Amygdala (tissue), 56 donors: ENCODE measurements at regions not wholly inside any gene's neighbourhood (a gene's known extent, or its start where the extent isn't known, plus 50 kb on each side); places are given as distances from the start of the nearest gene placed in this dataset.

Source experiments
- DNase-seq, 56 donors: peaks; one replicate each; lab custom pipeline; 2025; lab: John Stamatoyannopoulos, UW

GRCh38 chr9:16153221-16153620 lies 600.4 kb downstream of the CCDC171 start:
- no peak for DNase-seq

GRCh38 chr9:16153741-16154140 lies 600.9 kb downstream of the CCDC171 start:
- no peak for DNase-seq

- DNase-seq = peak in 4 of 56 donors; percentile 8 to 25 (median 22)
Measured at GRCh38 chr9:16154521-16155078, 601.8 kb downstream of the CCDC171 start.

GRCh38 chr9:16155878-16156277 lies 603.0 kb downstream of the CCDC171 start:
- DNase-seq = no peak

GRCh38 chr9:16157216-16157615 lies 604.4 kb downstream of the CCDC171 start:
- DNase-seq = no peak

- no peak for DNase-seq
Measured at GRCh38 chr9:16157651-16158050, 604.8 kb downstream of the CCDC171 start.

- no peak for DNase-seq
Measured at GRCh38 chr9:16158093-16158492, 605.2 kb downstream of the CCDC171 start.

- no peak for DNase-seq
Measured at GRCh38 chr9:16161483-16161882, 608.6 kb downstream of the CCDC171 start.

GRCh38 chr9:16170119-16170518 lies 617.3 kb downstream of the CCDC171 start:
- DNase-seq = no peak

GRCh38 chr9:16171911-16172310 lies 619.1 kb downstream of the CCDC171 start:
- DNase-seq = no peak

- DNase-seq = no peak
Measured at GRCh38 chr9:16172796-16173195, 620.0 kb downstream of the CCDC171 start.

- DNase-seq = no peak
Measured at GRCh38 chr9:16174915-16175314, 622.1 kb downstream of the CCDC171 start.

GRCh38 chr9:16175461-16175860 lies 622.6 kb downstream of the CCDC171 start:
- DNase-seq = no peak

GRCh38 chr9:16178294-16178693 lies 625.5 kb downstream of the CCDC171 start:
- no peak for DNase-seq

- no peak for DNase-seq
Measured at GRCh38 chr9:16179566-16179965, 626.7 kb downstream of the CCDC171 start.

GRCh38 chr9:16180091-16180490 lies 627.2 kb downstream of the CCDC171 start:
- no peak for DNase-seq

GRCh38 chr9:16180546-16180945 lies 627.7 kb downstream of the CCDC171 start:
- no peak for DNase-seq

GRCh38 chr9:16181539-16181938 lies 628.7 kb downstream of the CCDC171 start:
- no peak for DNase-seq

GRCh38 chr9:16182784-16183183 lies 629.9 kb downstream of the CCDC171 start:
- DNase-seq = no peak

GRCh38 chr9:16184964-16185646 lies 632.3 kb downstream of the CCDC171 start:
- no peak for DNase-seq

GRCh38 chr9:16191191-16191590 lies 638.3 kb downstream of the CCDC171 start:
- DNase-seq = no peak

GRCh38 chr9:16191691-16192402 lies 639.0 kb downstream of the CCDC171 start:
- peak in 30 of 56 donors; percentile 1 to 67 (median 19) for DNase-seq
